B cell (primary cell): ENCODE measurements at regions not wholly inside any gene's neighbourhood (a gene's known extent, or its start where the extent isn't known, plus 50 kb on each side); places are given as distances from the start of the nearest gene placed in this dataset.

Source experiments
- EZH2 ChIP-seq: IDR thresholded peaks from 2 replicates; pipeline ENCODE4 v1.6.1; 2012; ENCODE audit warnings: borderline replicate concordance, low read depth, mild to moderate bottlenecking, moderate library complexity, low read length; ENCODE audit not compliant: insufficient read depth, poor library complexity, severe bottlenecking
- TF ChIP-seq, protein P1 (sequence below): fragments of 200-600 bp; IDR thresholded peaks from one replicate; pipeline ENCODE4 v1.8.0; 2022; ENCODE audit warnings: antibody characterized with exemption, mild to moderate bottlenecking

DNA sequence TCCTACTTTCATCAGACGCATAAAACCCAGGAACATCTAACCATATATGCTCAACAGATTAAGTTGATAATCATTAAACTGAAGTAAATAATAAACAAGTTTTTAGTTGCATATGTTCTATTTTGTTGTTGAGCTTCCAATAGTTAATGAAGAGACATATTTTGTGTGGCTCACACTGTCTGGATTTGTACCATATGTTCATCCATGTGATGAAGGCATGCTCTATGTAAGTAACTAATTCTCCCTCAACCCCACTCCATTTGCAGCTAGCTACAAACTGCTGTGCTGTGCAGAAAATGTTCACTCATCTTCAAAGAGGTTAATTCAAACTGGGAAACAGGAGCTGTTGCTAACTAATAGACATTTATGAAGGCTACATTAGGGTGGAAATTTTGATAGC, 589.7 kb upstream of the LRRC4C start:
- TF ChIP-seq, protein P1, sequence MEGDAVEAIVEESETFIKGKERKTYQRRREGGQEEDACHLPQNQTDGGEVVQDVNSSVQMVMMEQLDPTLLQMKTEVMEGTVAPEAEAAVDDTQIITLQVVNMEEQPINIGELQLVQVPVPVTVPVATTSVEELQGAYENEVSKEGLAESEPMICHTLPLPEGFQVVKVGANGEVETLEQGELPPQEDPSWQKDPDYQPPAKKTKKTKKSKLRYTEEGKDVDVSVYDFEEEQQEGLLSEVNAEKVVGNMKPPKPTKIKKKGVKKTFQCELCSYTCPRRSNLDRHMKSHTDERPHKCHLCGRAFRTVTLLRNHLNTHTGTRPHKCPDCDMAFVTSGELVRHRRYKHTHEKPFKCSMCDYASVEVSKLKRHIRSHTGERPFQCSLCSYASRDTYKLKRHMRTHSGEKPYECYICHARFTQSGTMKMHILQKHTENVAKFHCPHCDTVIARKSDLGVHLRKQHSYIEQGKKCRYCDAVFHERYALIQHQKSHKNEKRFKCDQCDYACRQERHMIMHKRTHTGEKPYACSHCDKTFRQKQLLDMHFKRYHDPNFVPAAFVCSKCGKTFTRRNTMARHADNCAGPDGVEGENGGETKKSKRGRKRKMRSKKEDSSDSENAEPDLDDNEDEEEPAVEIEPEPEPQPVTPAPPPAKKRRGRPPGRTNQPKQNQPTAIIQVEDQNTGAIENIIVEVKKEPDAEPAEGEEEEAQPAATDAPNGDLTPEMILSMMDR = no peak
- no peak for TF ChIP-seq EZH2
